ENCODE measurements at regions not wholly inside any gene's neighbourhood (a gene's known extent, or its start where the extent isn't known, plus 50 kb on each side); places are given as distances from the start of the nearest gene placed in this dataset.

GRCh38 chr10:14384116-14384730, 53.5 kb upstream of the FRMD4A start:
- TF ChIP-seq CTCF (IDR thresholded peaks at IDR 0.05), result no peak
- TF ChIP-seq POLR2A (IDR thresholded peaks at IDR 0.05), result no peak
